CD4-positive, alpha-beta T cell (primary cell): ENCODE measurements at regions not wholly inside any gene's neighbourhood (a gene's known extent, or its start where the extent isn't known, plus 50 kb on each side); places are given as distances from the start of the nearest gene placed in this dataset.

ENCODE experiments used
- ATAC-seq: fragments of 200-7000 bp; cut with Tn5 transposase; one replicate; pipeline ENCODE4 v1.10.0; 2022; ENCODE audit warnings: mild to moderate bottlenecking; ENCODE audit not compliant: poor library complexity
- CTCF ChIA-PET: fragments of 350-600 bp; sonication (Branson Sonifier 250); formaldehyde crosslinking; loops from one replicate; lab custom pipeline; 2021; ENCODE audit warnings: antibody characterized with exemption, inconsistent platforms; lab: Charles Lee
- POLR2A ChIA-PET: fragments of 350-600 bp; sonication (Branson Sonifier 250); formaldehyde crosslinking; loops from one replicate; lab custom pipeline; 2021; ENCODE audit warnings: antibody characterized with exemption, inconsistent platforms; lab: Charles Lee
- DNase-seq, 14 experiments: peaks; one replicate each; pipeline ENCODE4 v3.0.0-alpha.2; 2013 to 2020; ENCODE audit warnings: mixed read lengths in 2 of 14
- H3K27ac ChIP-seq, 2 donors: one replicate each; pipeline versions ENCODE4 v1.5.1 to v1.7.0; 2013; ENCODE audit warnings: low read length in 2 of 2, low read depth in 1 of 2, mild to moderate bottlenecking in 1 of 2
- H3K27me3 ChIP-seq, 2 experiments: 1 replicate in 1 of 2; 2 replicates in 1 of 2; pipeline versions ENCODE4 v1.6.1 to v1.7.0; 2013; ENCODE audit warnings: low read length in 2 of 2, control low read depth in 1 of 2, mild to moderate bottlenecking in 1 of 2, moderate library complexity in 1 of 2; ENCODE audit not compliant: insufficient read depth in 2 of 2, control insufficient read depth in 1 of 2
- H3K36me3 ChIP-seq: one replicate; pipeline ENCODE4 v1.6.1; 2013; ENCODE audit warnings: low read length, control low read depth; ENCODE audit not compliant: insufficient read depth
- H3K4me1 ChIP-seq: one replicate; pipeline ENCODE4 v1.6.1; 2013; ENCODE audit warnings: low read length, control low read depth; ENCODE audit not compliant: insufficient read depth
- H3K4me3 ChIP-seq: one replicate; pipeline ENCODE4 v1.5.1; 2013; ENCODE audit warnings: mild to moderate bottlenecking, low read length, moderate library complexity
- H3K9me3 ChIP-seq, 2 experiments: 1 replicate in 1 of 2; 2 replicates in 1 of 2; pipeline versions ENCODE4 v1.6.1 to v1.7.0; 2013; ENCODE audit warnings: low read length in 2 of 2, mild to moderate bottlenecking in 2 of 2, control low read depth in 1 of 2, moderate library complexity in 1 of 2; ENCODE audit not compliant: control insufficient read depth in 1 of 2, insufficient read depth in 1 of 2
- H3K27ac Mint-ChIP-seq: one replicate; pipeline ENCODE4 v1.8.0; 2020; ENCODE audit warnings: mixed read lengths
- H3K27me3 Mint-ChIP-seq: one replicate; pipeline ENCODE4 v1.8.0; 2021; ENCODE audit warnings: mixed read lengths
- H3K36me3 Mint-ChIP-seq: one replicate; pipeline ENCODE4 v1.8.0; 2021; ENCODE audit warnings: low read depth, mixed read lengths
- H3K4me1 Mint-ChIP-seq: one replicate; pipeline ENCODE4 v1.8.0; 2021; ENCODE audit warnings: low read depth, mixed read lengths
- H3K4me3 Mint-ChIP-seq: one replicate; pipeline ENCODE4 v1.8.0; 2020; ENCODE audit warnings: mild to moderate bottlenecking, mixed read lengths
- H3K9me3 Mint-ChIP-seq: one replicate; pipeline ENCODE4 v1.8.0; 2020; ENCODE audit warnings: mixed read lengths
- CTCF ChIP-seq: fragments of 200-600 bp; IDR thresholded peaks from one replicate; pipeline ENCODE4 v1.8.0; 2022; ENCODE audit warnings: antibody characterized with exemption, mild to moderate bottlenecking
- intact Hi-C, 2 experiments: fragments of 100-400 bp; cut with DNase I in 1 of 2; cut with micrococcal nuclease in 1 of 2; formaldehyde crosslinking; loops; one replicate each; pipeline versions ENCODE4 v1.15.1 to v1.9.0; 2023 to 2025; cut with DNase I, micrococcal nuclease

GRCh38 chr13:38496917-38497316 lies 147.3 kb downstream of the UFM1 start:
- Mint-ChIP-seq H3K9me3 (peaks cover 5% of the 10 kb centered on the region), H3K4me1 (no peaks in the 10 kb centered on the region), H3K27me3 (peaks cover 10% of the 10 kb centered on the region), H3K27ac (no peak overlapping the region), H3K36me3 (no peaks in the 10 kb centered on the region), H3K4me3 (no peak overlapping the region)
- no peak for TF ChIP-seq CTCF
- DNase-seq = no peak
- ChIA-PET POLR2A (no interaction called here), CTCF (interaction anchor here (1.3 kb wide), 1 partner anchor 9 kb away, joined by 3 read pairs; no protein-coding TSS in a partner anchor)
- intact Hi-C loops = no loop called here
- Histone ChIP-seq H3K9me3 (no peaks in the 10 kb centered on the region), H3K36me3 (no peaks in the 10 kb centered on the region), H3K27ac (no peak overlapping the region), H3K27me3 (peaks cover 0 to 8% of the 10 kb centered on the region in 2 experiments), H3K4me3 (no peak overlapping the region), H3K4me1 (no peaks in the 10 kb centered on the region)
- ATAC-seq = no peak

- no peak for TF ChIP-seq CTCF
- no peaks in the 10 kb centered on the region for H3K9me3 ChIP-seq
- intact Hi-C loops = no loop called here
- H3K4me1 Mint-ChIP-seq = no peaks in the 10 kb centered on the region
- H3K4me3 ChIP-seq = no peak overlapping the region
- H3K27ac ChIP-seq = no peak overlapping the region
- H3K27me3 ChIP-seq = peaks cover 0 to 8% of the 10 kb centered on the region in 2 experiments
- no peaks in the 10 kb centered on the region for H3K36me3 ChIP-seq
- no peaks in the 10 kb centered on the region for H3K36me3 Mint-ChIP-seq
- H3K27ac Mint-ChIP-seq = no peak overlapping the region
- H3K4me1 ChIP-seq = no peaks in the 10 kb centered on the region
- H3K4me3 Mint-ChIP-seq = no peak overlapping the region
- peaks cover 5% of the 10 kb centered on the region for H3K9me3 Mint-ChIP-seq
- CTCF ChIA-PET = no interaction called here
- DNase-seq (no peak), ATAC-seq (no peak)
- peaks cover 10% of the 10 kb centered on the region for H3K27me3 Mint-ChIP-seq
- POLR2A ChIA-PET = no interaction called here
Measured at GRCh38 chr13:38498271-38498670, 148.6 kb downstream of the UFM1 start.

- Mint-ChIP-seq H3K4me3 (no peak overlapping the region), H3K36me3 (no peaks in the 10 kb centered on the region), H3K27me3 (peaks cover 9% of the 10 kb centered on the region), H3K4me1 (no peaks in the 10 kb centered on the region), H3K27ac (no peak overlapping the region), H3K9me3 (no peaks in the 10 kb centered on the region)
- Histone ChIP-seq H3K27me3 (no peaks in the 10 kb centered on the region), H3K36me3 (no peaks in the 10 kb centered on the region), H3K9me3 (peaks cover 0 to 5% of the 10 kb centered on the region in 2 experiments), H3K27ac (no peak overlapping the region), H3K4me1 (no peaks in the 10 kb centered on the region), H3K4me3 (no peak overlapping the region)
- no peak for DNase-seq
- ATAC-seq = no peak
- TF ChIP-seq CTCF = no peak
- intact Hi-C loops = no loop called here
- ChIA-PET POLR2A (no interaction called here), CTCF (no interaction called here)
Measured at GRCh38 chr13:38514575-38514974, 164.9 kb downstream of the UFM1 start.
